Retinal pigment epithelial cell (primary cell): ENCODE measurements at regions not wholly inside any gene's neighbourhood (a gene's known extent, or its start where the extent isn't known, plus 50 kb on each side); places are given as distances from the start of the nearest gene placed in this dataset.
"Not testable (repeated sequence)": the region's sequence is repeated elsewhere in the genome, so short reads cannot be mapped to it uniquely, and the experiment has no call there.

ENCODE experiments used
- DNase-seq: peaks from one replicate; pipeline ENCODE4 v3.0.0-alpha.2; 2010; ENCODE audit warnings: low read depth
- H3K4me3 ChIP-seq: 2 replicates; pipeline ENCODE4 v1.5.1; 2011; ENCODE audit warnings: mild to moderate bottlenecking, low read length, control low read depth, moderate library complexity
- TF ChIP-seq, protein P1 (sequence below): conservative IDR thresholded peaks from 2 replicates; pipeline ENCODE4 v1.5.1; 2011; ENCODE audit warnings: low read depth, low read length, control low read depth, inconsistent platforms

DNA sequence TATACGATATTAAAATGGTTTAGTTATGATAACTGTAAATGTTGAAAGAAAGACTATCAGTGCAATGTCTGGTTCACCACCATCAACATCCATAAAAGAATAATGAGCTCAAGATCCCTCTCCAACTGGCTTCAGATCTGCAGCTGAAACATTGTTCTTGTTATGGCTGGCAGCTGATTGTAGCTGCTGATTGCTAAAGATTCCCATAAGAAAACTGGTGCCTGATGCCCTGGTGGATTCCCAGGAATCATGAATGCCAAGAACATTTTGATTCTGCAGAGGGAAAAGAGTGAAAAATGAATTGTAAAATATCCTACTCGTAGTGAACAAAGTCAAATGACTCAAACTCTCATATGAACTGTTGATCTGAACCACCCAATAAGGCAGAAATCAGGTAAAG lies 1160.2 kb downstream of the EPHA7 start:
- no peak overlapping the region for H3K4me3 ChIP-seq
- no peak for DNase-seq
- TF ChIP-seq, protein P1, sequence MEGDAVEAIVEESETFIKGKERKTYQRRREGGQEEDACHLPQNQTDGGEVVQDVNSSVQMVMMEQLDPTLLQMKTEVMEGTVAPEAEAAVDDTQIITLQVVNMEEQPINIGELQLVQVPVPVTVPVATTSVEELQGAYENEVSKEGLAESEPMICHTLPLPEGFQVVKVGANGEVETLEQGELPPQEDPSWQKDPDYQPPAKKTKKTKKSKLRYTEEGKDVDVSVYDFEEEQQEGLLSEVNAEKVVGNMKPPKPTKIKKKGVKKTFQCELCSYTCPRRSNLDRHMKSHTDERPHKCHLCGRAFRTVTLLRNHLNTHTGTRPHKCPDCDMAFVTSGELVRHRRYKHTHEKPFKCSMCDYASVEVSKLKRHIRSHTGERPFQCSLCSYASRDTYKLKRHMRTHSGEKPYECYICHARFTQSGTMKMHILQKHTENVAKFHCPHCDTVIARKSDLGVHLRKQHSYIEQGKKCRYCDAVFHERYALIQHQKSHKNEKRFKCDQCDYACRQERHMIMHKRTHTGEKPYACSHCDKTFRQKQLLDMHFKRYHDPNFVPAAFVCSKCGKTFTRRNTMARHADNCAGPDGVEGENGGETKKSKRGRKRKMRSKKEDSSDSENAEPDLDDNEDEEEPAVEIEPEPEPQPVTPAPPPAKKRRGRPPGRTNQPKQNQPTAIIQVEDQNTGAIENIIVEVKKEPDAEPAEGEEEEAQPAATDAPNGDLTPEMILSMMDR = no peak

- TF ChIP-seq, protein P1 = no peak
- DNase-seq = no peak
- H3K4me3 ChIP-seq = no peak overlapping the region
Measured at GRCh38 chr6:92243315-92243714, 1176.0 kb downstream of the EPHA7 start.

- DNase-seq = no peak
- no peak overlapping the region for H3K4me3 ChIP-seq
- TF ChIP-seq, protein P1 = no peak
Measured at GRCh38 chr6:92231171-92231701, 1188.1 kb downstream of the EPHA7 start.

DNA sequence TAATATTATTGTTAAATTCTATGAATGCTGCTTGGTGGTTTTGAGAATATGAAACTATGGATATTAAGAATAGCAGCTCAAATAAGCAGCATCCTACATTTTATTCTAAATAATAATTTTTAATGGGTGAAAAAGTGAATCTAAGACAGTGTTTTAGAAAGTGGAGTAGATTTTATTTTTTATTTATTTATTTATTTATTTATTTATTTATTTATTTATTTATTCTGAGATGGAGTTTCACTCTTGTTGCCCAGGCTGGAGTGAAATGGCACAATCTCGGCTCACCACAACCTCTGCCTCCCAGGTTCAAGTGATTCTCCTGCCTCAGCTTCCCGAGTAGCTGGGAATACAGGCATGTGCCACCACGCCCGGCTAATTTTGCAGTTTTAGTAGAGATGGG lies 1199.4 kb downstream of the EPHA7 start:
- H3K4me3 ChIP-seq, DNase-seq: not testable (repeated sequence)

- H3K4me3 ChIP-seq = no peak overlapping the region
- TF ChIP-seq, protein P1 = no peak
- no peak for DNase-seq
Measured at GRCh38 chr6:92216717-92217116, 1202.6 kb downstream of the EPHA7 start.

- TF ChIP-seq, protein P1 = no peak
- DNase-seq = no peak
- no peak overlapping the region for H3K4me3 ChIP-seq
Measured at GRCh38 chr6:92201618-92202017, 1217.7 kb downstream of the EPHA7 start.

- no peak overlapping the region for H3K4me3 ChIP-seq
- TF ChIP-seq, protein P1 = no peak
Measured at GRCh38 chr6:92196325-92196724, 1223.0 kb downstream of the EPHA7 start.

DNA sequence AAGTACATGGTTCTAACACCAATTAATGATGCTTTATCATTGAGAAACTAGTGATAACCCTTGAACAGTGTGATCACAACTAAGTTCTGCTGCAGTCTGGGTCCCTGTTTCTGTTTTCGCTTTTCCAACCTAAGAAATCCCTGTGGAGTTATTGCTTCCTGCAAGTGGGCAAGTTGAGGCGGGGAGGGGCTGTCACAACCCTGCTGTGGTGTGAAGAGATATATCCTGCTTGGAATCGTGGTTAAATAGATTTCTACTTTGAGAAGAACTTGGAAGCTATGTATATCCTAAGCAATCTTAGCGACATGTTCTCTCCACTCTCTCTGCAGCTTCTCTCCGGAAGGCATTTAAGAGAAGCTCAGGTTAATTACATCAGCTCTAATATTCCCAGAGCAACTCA lies 1223.6 kb downstream of the EPHA7 start:
- no peak for DNase-seq
- TF ChIP-seq, protein P1 = no peak

More at GRCh38 chr6:92196325-92196724, 1223.0 kb downstream of the EPHA7 start:
- no peak for DNase-seq

More for the DNA sequence above, 1223.6 kb downstream of the EPHA7 start:
- no peak overlapping the region for H3K4me3 ChIP-seq
